B cell (primary cell): ENCODE measurements at regions not wholly inside any gene's neighbourhood (a gene's known extent, or its start where the extent isn't known, plus 50 kb on each side); places are given as distances from the start of the nearest gene placed in this dataset.

ENCODE experiments used
- ATAC-seq: fragments of 200-7000 bp; cut with Tn5 transposase; one replicate; pipeline ENCODE4 v1.10.0; 2021; ENCODE audit warnings: low read depth, mild to moderate bottlenecking, moderate number of reproducible peaks, moderate library complexity
- CTCF ChIA-PET: fragments of 350-600 bp; sonication (Branson Sonifier 250); formaldehyde crosslinking; loops from one replicate; lab custom pipeline; 2021; ENCODE audit warnings: antibody characterized with exemption, inconsistent platforms; lab: Charles Lee
- POLR2A ChIA-PET: fragments of 350-600 bp; sonication (Branson Sonifier 250); formaldehyde crosslinking; loops from one replicate; lab custom pipeline; 2021; ENCODE audit warnings: antibody characterized with exemption; lab: Charles Lee
- DNase-seq: peaks from one replicate; pipeline ENCODE4 v3.0.0; 2013
- H2AFZ ChIP-seq: 2 replicates; pipeline ENCODE4 v1.6.1; 2012; ENCODE audit warnings: mild to moderate bottlenecking, low read depth, low read length; ENCODE audit not compliant: insufficient read depth, poor library complexity, severe bottlenecking
- H3K27ac ChIP-seq, 2 donors: 1 replicate in 1 of 2; 2 replicates in 1 of 2; pipeline ENCODE4 v1.5.1; 2012 to 2013; ENCODE audit warnings: low read length in 2 of 2, mild to moderate bottlenecking in 2 of 2, moderate library complexity in 1 of 2
- H3K27me3 ChIP-seq, 4 experiments: fragments of 200-600 bp in 1 of 4; sonication (generic) in 1 of 4; replicated peaks in 1 of 4; 1 replicate in 2 of 4; 2 replicates in 2 of 4; pipeline versions ENCODE4 v1.6.1 to v1.7.0; 2013 to 2016; ENCODE audit warnings: low read length in 3 of 4, mild to moderate bottlenecking in 2 of 4, mixed read lengths in 1 of 4, moderate library complexity in 1 of 4; ENCODE audit not compliant: insufficient read depth in 4 of 4, control insufficient read depth in 3 of 4; ENCODE audit errors: control extremely low read depth in 1 of 4
- H3K36me3 ChIP-seq, 2 experiments: replicated peaks in 1 of 2; 1 replicate in 1 of 2; 2 replicates in 1 of 2; pipeline versions ENCODE4 v1.6.1 to v1.7.1; 2013; ENCODE audit warnings: low read length in 1 of 2; ENCODE audit not compliant: insufficient read depth in 2 of 2, control insufficient read depth in 1 of 2; ENCODE audit errors: control extremely low read depth in 1 of 2, extremely low read depth in 1 of 2
- H3K4me1 ChIP-seq, 2 donors: fragments of 200-600 bp in 1 of 2; sonication (generic) in 1 of 2; 1 replicate in 1 of 2; 2 replicates in 1 of 2; pipeline versions ENCODE4 v1.5.1 to v1.6.1; 2013 to 2017; ENCODE audit warnings: low read length in 2 of 2; ENCODE audit not compliant: control insufficient read depth in 2 of 2, insufficient read depth in 2 of 2
- H3K4me2 ChIP-seq: replicated peaks from 2 replicates; pipeline ENCODE3; 2012; ENCODE audit warnings: mild to moderate bottlenecking, low read depth, low read length; ENCODE audit not compliant: poor library complexity, severe bottlenecking
- H3K4me3 ChIP-seq, 5 experiments: fragments of 200-600 bp in 1 of 5; sonication (generic) in 1 of 5; 1 replicate in 3 of 5; 2 replicates in 2 of 5; pipeline versions ENCODE4 v1.5.1 to v1.7.0; 2011 to 2016; ENCODE audit warnings: low read length in 4 of 5, mild to moderate bottlenecking in 4 of 5, low read depth in 2 of 5, control low read depth in 1 of 5, moderate library complexity in 1 of 5; ENCODE audit not compliant: insufficient read depth in 1 of 5; ENCODE audit errors: control extremely low read depth in 1 of 5, extremely low read depth in 1 of 5
- H3K79me2 ChIP-seq: fragments of 200-600 bp; sonication (generic); one replicate; pipeline ENCODE4 v1.6.0; 2016; ENCODE audit warnings: low read length; ENCODE audit not compliant: control insufficient read depth, insufficient read depth
- H3K9ac ChIP-seq: fragments of 200-600 bp; sonication (generic); 2 replicates; pipeline ENCODE4 v1.6.1; 2017; ENCODE audit warnings: mild to moderate bottlenecking, low read length, moderate library complexity
- H3K9me3 ChIP-seq, 3 donors: one replicate each; pipeline versions ENCODE4 v1.6.1 to v1.7.1; 2013; ENCODE audit warnings: low read length in 2 of 3; ENCODE audit not compliant: control insufficient read depth in 2 of 3, insufficient read depth in 1 of 3; ENCODE audit errors: control extremely low read depth in 1 of 3
- H4K20me1 ChIP-seq: 2 replicates; pipeline ENCODE4 v1.6.0; 2012; ENCODE audit warnings: mild to moderate bottlenecking, low read length; ENCODE audit not compliant: insufficient read depth, control insufficient read depth, poor library complexity, severe bottlenecking
- H3K27ac Mint-ChIP-seq: one replicate; pipeline ENCODE4 v1.8.0; 2021; ENCODE audit warnings: mixed read lengths
- H3K27me3 Mint-ChIP-seq: one replicate; pipeline ENCODE4 v1.8.0; 2021; ENCODE audit warnings: mixed read lengths
- H3K4me1 Mint-ChIP-seq: one replicate; pipeline ENCODE4 v1.8.0; 2021; ENCODE audit warnings: mixed read lengths
- H3K4me3 Mint-ChIP-seq: one replicate; pipeline ENCODE4 v1.8.0; 2021; ENCODE audit warnings: mixed read lengths
- H3K9me3 Mint-ChIP-seq: one replicate; pipeline ENCODE4 v1.8.0; 2022; ENCODE audit warnings: mixed read lengths; ENCODE audit not compliant: insufficient read depth
- EZH2 ChIP-seq: IDR thresholded peaks from 2 replicates; pipeline ENCODE4 v1.6.1; 2012; ENCODE audit warnings: borderline replicate concordance, low read depth, mild to moderate bottlenecking, moderate library complexity, low read length; ENCODE audit not compliant: insufficient read depth, poor library complexity, severe bottlenecking
- WGBS: methylation state at CpG from one replicate; pipeline ENCODE4 v1.1.5; 2013; ENCODE audit warnings: missing lambda C conversion rate; ENCODE audit not compliant: insufficient coverage; 5-methylcytosine and 5-hydroxymethylcytosine counted together
- intact Hi-C: fragments of 100-400 bp; cut with micrococcal nuclease; formaldehyde crosslinking; loops from one replicate; pipeline ENCODE4 v1.10.0; 2022
- TF ChIP-seq, protein P1 (sequence below): fragments of 200-600 bp; IDR thresholded peaks from one replicate; pipeline ENCODE4 v1.8.0; 2022; ENCODE audit warnings: antibody characterized with exemption, mild to moderate bottlenecking

DNA sequence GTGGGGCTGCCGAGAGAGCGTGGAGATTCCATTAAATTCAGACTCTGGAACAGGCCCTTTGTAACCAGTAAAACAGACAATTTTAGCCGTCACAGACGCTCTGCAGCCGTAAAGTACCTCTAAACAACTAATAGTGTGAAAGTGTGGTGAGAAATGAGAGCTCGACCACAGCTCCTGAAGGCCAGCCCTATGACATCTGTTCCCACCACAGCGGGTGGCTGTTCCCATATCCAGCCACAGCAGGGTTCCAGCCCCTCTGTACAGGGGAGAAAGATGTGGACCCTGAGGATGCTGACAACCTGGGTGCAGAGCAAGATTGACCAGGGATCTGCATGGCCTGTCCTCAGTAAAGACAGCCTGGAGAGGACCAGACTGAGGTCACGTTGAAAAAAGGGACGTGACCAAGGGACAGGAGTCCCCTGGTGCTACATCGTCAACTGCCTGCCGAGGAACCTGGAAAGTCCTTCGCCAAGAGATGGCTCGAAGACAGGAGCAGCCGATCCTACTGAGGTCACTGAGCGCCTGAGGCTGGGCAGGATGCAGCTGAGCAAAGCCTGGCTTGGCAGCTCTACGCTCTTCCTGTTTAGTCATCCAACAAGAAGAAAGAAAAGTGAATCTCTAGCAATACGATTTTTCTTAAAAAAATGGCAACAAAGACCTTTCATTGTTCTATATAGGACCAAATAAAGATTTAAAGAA is 831.7 kb downstream of the RNF144A start:
- Histone ChIP-seq H3K27me3 (no peaks in the 10 kb centered on the region), H3K9ac (no peak overlapping the region), H4K20me1 (no peaks in the 10 kb centered on the region), H2AFZ (no peak overlapping the region), H3K79me2 (no peaks in the 10 kb centered on the region), H3K9me3 (peaks cover 0 to 6% (median 2%) of the 10 kb centered on the region in 3 donors), H3K4me1 (no peaks in the 10 kb centered on the region), H3K27ac (no peak overlapping the region), H3K36me3 (no peaks in the 10 kb centered on the region), H3K4me3 (no peak overlapping the region), H3K4me2 (no peak overlapping the region)
- H3K27ac Mint-ChIP-seq = no peak overlapping the region
- DNase-seq (no peak), ATAC-seq (no peak)
- 80% methylated on average over 12 of the region's 17 CpGs for WGBS
- CTCF ChIA-PET = no interaction called here
- POLR2A ChIA-PET = no interaction called here
- H3K9me3 Mint-ChIP-seq = no peaks in the 10 kb centered on the region
- no peak overlapping the region for H3K4me3 Mint-ChIP-seq
- H3K27me3 Mint-ChIP-seq = peaks cover 6% of the 10 kb centered on the region
- intact Hi-C loops = no loop called here
- H3K4me1 Mint-ChIP-seq = no peaks in the 10 kb centered on the region
- TF ChIP-seq, protein P1, sequence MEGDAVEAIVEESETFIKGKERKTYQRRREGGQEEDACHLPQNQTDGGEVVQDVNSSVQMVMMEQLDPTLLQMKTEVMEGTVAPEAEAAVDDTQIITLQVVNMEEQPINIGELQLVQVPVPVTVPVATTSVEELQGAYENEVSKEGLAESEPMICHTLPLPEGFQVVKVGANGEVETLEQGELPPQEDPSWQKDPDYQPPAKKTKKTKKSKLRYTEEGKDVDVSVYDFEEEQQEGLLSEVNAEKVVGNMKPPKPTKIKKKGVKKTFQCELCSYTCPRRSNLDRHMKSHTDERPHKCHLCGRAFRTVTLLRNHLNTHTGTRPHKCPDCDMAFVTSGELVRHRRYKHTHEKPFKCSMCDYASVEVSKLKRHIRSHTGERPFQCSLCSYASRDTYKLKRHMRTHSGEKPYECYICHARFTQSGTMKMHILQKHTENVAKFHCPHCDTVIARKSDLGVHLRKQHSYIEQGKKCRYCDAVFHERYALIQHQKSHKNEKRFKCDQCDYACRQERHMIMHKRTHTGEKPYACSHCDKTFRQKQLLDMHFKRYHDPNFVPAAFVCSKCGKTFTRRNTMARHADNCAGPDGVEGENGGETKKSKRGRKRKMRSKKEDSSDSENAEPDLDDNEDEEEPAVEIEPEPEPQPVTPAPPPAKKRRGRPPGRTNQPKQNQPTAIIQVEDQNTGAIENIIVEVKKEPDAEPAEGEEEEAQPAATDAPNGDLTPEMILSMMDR = no peak
- no peak for TF ChIP-seq EZH2

GRCh38 chr2:7749895-7750559 is 832.8 kb downstream of the RNF144A start:
- Histone ChIP-seq H3K9ac (no peak overlapping the region), H3K36me3 (no peaks in the 10 kb centered on the region), H3K4me2 (no peak overlapping the region), H3K4me3 (no peak overlapping the region), H3K4me1 (no peaks in the 10 kb centered on the region), H3K27ac (no peak overlapping the region), H3K9me3 (peaks cover 2 to 6% (median 2%) of the 10 kb centered on the region in 3 donors), H3K79me2 (no peaks in the 10 kb centered on the region), H2AFZ (no peak overlapping the region), H4K20me1 (no peaks in the 10 kb centered on the region), H3K27me3 (no peaks in the 10 kb centered on the region)
- ChIA-PET CTCF (no interaction called here), POLR2A (no interaction called here)
- intact Hi-C loops = no loop called here
- Mint-ChIP-seq H3K9me3 (no peaks in the 10 kb centered on the region), H3K27me3 (no peaks in the 10 kb centered on the region), H3K27ac (no peak overlapping the region), H3K4me1 (no peaks in the 10 kb centered on the region), H3K4me3 (no peak overlapping the region)
- ATAC-seq (no peak), DNase-seq (no peak)
- TF ChIP-seq EZH2 = no peak
- TF ChIP-seq, protein P1 = no peak
- WGBS = 89% methylated on average over 1 of the region's 4 CpGs
